KMS-11 (cell line): ENCODE measurements at regions not wholly inside any gene's neighbourhood (a gene's known extent, or its start where the extent isn't known, plus 50 kb on each side); places are given as distances from the start of the nearest gene placed in this dataset.

Experiments used
- H2AFZ ChIP-seq: fragments of 200-600 bp; sonication (generic); 2 replicates; pipeline ENCODE4 v1.6.1; 2016; ENCODE audit warnings: antibody characterized with exemption, mixed run types, low read depth
- H3K27ac ChIP-seq: fragments of 200-600 bp; sonication (generic); 2 replicates; pipeline ENCODE4 v1.6.1; 2016; ENCODE audit warnings: mild to moderate bottlenecking, mixed run types
- H3K27me3 ChIP-seq: fragments of 200-600 bp; sonication (generic); 2 replicates; pipeline ENCODE4 v1.6.1; 2017; ENCODE audit warnings: mild to moderate bottlenecking, low read depth, mixed run types, moderate library complexity; ENCODE audit not compliant: insufficient read depth
- H3K36me3 ChIP-seq: fragments of 200-600 bp; sonication (generic); 2 replicates; pipeline ENCODE4 v1.6.1; 2017; ENCODE audit warnings: mild to moderate bottlenecking, mixed run types; ENCODE audit not compliant: insufficient read depth
- H3K4me1 ChIP-seq: fragments of 200-600 bp; sonication (generic); 2 replicates; pipeline ENCODE4 v1.6.1; 2016; ENCODE audit warnings: mild to moderate bottlenecking, low read depth, mixed run types; ENCODE audit not compliant: poor library complexity, severe bottlenecking
- H3K4me2 ChIP-seq: fragments of 200-600 bp; sonication (generic); 2 replicates; pipeline ENCODE4 v1.7.0; 2016; ENCODE audit warnings: mild to moderate bottlenecking, mixed run types
- H3K4me3 ChIP-seq: fragments of 200-600 bp; sonication (generic); IDR thresholded peaks from 2 replicates; pipeline ENCODE4 v1.6.1; 2017; ENCODE audit warnings: low read depth, low read length, mixed read lengths; ENCODE audit not compliant: insufficient read depth
- H3K79me2 ChIP-seq: fragments of 200-600 bp; sonication (generic); 2 replicates; pipeline ENCODE4 v1.6.1; 2016; ENCODE audit warnings: low read depth, mixed run types; ENCODE audit not compliant: insufficient read depth
- H3K9ac ChIP-seq: fragments of 200-600 bp; sonication (generic); 2 replicates; pipeline ENCODE4 v1.6.1; 2016; ENCODE audit warnings: mild to moderate bottlenecking, mixed run types
- H4K20me1 ChIP-seq: fragments of 200-600 bp; sonication (generic); 2 replicates; pipeline ENCODE4 v1.6.1; 2016; ENCODE audit warnings: mild to moderate bottlenecking, mixed run types; ENCODE audit not compliant: insufficient read depth
- TF ChIP-seq, protein P1 (sequence below): fragments of 200-600 bp; sonication (generic); conservative IDR thresholded peaks from 2 replicates; pipeline ENCODE4 v1.6.1; 2017; ENCODE audit warnings: low read depth, mild to moderate bottlenecking, antibody characterized with exemption, low read length, moderate library complexity, mixed read lengths

DNA sequence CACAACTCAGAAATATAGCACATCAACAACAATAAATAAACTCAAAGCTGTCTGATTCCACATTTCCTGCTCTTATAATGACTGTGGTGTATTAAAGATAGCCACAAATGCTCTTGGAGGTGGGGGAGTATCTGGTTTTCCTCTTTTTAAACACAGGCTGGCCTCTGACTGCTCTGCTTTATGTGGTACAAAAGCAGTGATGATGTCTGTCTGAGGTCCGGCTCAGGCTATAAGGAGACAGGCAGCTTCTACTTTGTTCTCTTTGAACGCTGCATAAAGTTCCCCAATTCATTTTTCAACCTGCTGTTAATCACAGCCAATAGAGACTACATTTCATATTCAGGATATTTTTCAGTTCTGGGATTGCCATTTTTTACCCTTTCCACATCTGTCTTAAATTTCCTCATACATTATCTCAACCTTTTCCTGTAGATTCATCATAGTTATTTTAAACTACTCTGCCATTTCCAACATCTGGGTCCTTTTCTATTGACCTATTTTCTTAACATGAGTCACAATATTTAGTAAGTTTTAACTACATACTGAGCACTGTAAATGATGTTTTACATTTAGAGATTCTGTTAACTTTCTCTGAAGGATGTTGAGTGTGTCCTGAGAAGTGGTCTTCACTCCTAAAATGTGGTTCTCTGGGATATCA, 64.9 kb downstream of the CRPPA start:
- Histone ChIP-seq H3K36me3 (no peaks in the 10 kb centered on the region), H4K20me1 (no peaks in the 10 kb centered on the region), H3K27ac (no peak overlapping the region), H2AFZ (no peak overlapping the region), H3K9ac (no peak overlapping the region), H3K27me3 (no peaks in the 10 kb centered on the region), H3K79me2 (no peaks in the 10 kb centered on the region), H3K4me3 (no peak overlapping the region), H3K4me2 (no peak overlapping the region), H3K4me1 (no peaks in the 10 kb centered on the region)
- TF ChIP-seq, protein P1, sequence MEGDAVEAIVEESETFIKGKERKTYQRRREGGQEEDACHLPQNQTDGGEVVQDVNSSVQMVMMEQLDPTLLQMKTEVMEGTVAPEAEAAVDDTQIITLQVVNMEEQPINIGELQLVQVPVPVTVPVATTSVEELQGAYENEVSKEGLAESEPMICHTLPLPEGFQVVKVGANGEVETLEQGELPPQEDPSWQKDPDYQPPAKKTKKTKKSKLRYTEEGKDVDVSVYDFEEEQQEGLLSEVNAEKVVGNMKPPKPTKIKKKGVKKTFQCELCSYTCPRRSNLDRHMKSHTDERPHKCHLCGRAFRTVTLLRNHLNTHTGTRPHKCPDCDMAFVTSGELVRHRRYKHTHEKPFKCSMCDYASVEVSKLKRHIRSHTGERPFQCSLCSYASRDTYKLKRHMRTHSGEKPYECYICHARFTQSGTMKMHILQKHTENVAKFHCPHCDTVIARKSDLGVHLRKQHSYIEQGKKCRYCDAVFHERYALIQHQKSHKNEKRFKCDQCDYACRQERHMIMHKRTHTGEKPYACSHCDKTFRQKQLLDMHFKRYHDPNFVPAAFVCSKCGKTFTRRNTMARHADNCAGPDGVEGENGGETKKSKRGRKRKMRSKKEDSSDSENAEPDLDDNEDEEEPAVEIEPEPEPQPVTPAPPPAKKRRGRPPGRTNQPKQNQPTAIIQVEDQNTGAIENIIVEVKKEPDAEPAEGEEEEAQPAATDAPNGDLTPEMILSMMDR, result no peak

GRCh38 chr7:16354573-16354972, 66.8 kb downstream of the CRPPA start:
- TF ChIP-seq, protein P1, result no peak
- Histone ChIP-seq H3K9ac (no peak overlapping the region), H3K4me2 (no peak overlapping the region), H3K36me3 (no peaks in the 10 kb centered on the region), H3K27ac (no peak overlapping the region), H3K4me1 (no peaks in the 10 kb centered on the region), H3K27me3 (no peaks in the 10 kb centered on the region), H3K79me2 (no peaks in the 10 kb centered on the region), H3K4me3 (no peak overlapping the region), H4K20me1 (no peaks in the 10 kb centered on the region), H2AFZ (no peak overlapping the region)

- Histone ChIP-seq H3K4me1 (peaks cover 9% of the 10 kb centered on the region), H2AFZ (no peak overlapping the region), H4K20me1 (no peaks in the 10 kb centered on the region), H3K27me3 (no peaks in the 10 kb centered on the region), H3K4me3 (no peak overlapping the region), H3K4me2 (no peak overlapping the region), H3K36me3 (no peaks in the 10 kb centered on the region), H3K79me2 (no peaks in the 10 kb centered on the region), H3K9ac (no peak overlapping the region), H3K27ac (no peak overlapping the region)
- TF ChIP-seq, protein P1, result no peak
Measured at GRCh38 chr7:16353226-16353625, 68.1 kb downstream of the CRPPA start.

DNA sequence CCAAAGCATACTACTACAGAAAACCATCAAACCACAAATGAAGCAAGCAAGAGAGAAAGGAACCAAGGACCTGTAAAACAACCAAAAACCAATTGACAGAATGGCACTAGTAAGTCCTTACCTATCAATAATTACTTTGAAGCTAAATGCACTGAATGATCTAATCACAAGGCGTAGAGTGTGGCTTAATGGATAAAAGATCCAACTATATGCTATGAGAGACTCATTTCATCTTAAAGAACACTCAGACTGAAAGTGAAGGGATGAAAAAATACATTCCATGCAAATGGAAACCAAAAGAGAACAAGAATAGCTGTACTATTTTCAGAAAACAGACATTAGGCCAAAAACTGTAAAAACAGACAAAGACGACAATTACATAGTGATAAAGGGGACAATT, 70.7 kb downstream of the CRPPA start:
- Histone ChIP-seq H3K4me3 (no peak overlapping the region), H3K4me2 (no peak overlapping the region), H3K27me3 (no peaks in the 10 kb centered on the region), H3K79me2 (no peaks in the 10 kb centered on the region), H3K9ac (no peak overlapping the region), H2AFZ (no peak overlapping the region), H3K36me3 (no peaks in the 10 kb centered on the region), H4K20me1 (no peaks in the 10 kb centered on the region), H3K27ac (no peak overlapping the region), H3K4me1 (peaks cover 35% of the 10 kb centered on the region)
- TF ChIP-seq, protein P1, result no peak
